ENCODE measurements at regions not wholly inside any gene's neighbourhood (a gene's known extent, or its start where the extent isn't known, plus 50 kb on each side); places are given as distances from the start of the nearest gene placed in this dataset.
"Not testable (repeated sequence)": the region's sequence is repeated elsewhere in the genome, so short reads cannot be mapped to it uniquely, and the experiment has no call there.

GRCh38 chr5:103718108-103718507, 155.5 kb upstream of the NUDT12 start:
- no peaks in the 10 kb centered on the region for H3K9me3 ChIP-seq (ENCODE audit: low read depth, low read length)
- TF ChIP-seq EZH2 (IDR thresholded peaks at IDR 0.05): no peak
- no peak for TF ChIP-seq POLR2AphosphoS5 (IDR thresholded peaks at IDR 0.05; ENCODE audit: borderline replicate concordance, low read depth, low read length)
- TF ChIP-seq FOXP2 (optimal IDR thresholded peaks at IDR 0.05; ENCODE audit: control extremely low read depth, extremely low read length, insufficient read depth): no peak
- H3K4me3 ChIP-seq: no peak overlapping the region
- H3K36me3 ChIP-seq (ENCODE audit: insufficient read depth, low read length): no peaks in the 10 kb centered on the region
- DNase-seq (ENCODE audit: low read depth, low spot score): no peak
- H3K27ac ChIP-seq: no peak overlapping the region
- no peak overlapping the region for H3K9ac ChIP-seq (ENCODE audit: insufficient read length)

GRCh38 chr5:103708601-103709000, 146.0 kb upstream of the NUDT12 start:
- Histone ChIP-seq H3K9me3 (ENCODE audit: low read depth, low read length) (no peaks in the 10 kb centered on the region), H3K4me3 (no peak overlapping the region)
- TF ChIP-seq EZH2 (IDR thresholded peaks at IDR 0.05): no peak

DNA sequence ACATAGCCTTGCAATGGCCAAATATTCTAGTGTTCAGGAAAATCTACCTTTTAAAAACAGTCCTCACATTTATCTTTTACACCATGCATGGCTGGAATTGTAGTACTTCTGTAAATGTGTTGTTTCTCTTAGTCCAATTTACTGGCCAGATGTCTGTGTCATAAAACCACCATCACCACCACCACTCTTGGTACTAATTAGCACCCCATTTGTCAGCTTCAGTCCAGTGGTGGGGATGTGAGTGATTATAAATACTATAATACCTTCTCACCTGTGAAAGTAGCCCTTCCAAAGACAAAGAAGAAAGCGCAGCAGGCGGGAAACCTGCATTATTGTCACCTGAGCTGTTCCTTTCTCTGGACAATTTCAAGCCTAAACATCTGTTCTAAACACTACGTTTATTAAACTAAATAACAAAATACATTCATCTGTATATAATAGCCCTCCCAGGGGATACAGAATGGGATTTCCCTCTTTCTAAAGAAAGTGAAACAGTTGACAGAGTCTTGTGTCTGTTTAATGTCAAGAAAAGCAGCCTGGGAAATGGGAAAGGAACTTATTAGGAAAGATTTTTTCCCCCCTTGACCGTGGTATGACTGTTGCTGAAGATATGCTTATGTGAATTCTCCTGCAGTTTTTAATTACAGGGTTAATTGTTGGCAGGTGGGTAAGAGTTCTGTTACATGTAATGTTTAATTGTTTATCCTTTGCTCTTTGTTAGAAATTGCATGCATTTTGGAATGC, 144.5 kb upstream of the NUDT12 start:
- Histone ChIP-seq H3K9ac (ENCODE audit: insufficient read length) (no peak overlapping the region), H3K4me3 (no peak overlapping the region), H3K27ac (no peak overlapping the region), H3K36me3 (ENCODE audit: insufficient read depth, low read length) (no peaks in the 10 kb centered on the region), H3K9me3 (ENCODE audit: low read depth, low read length) (no peaks in the 10 kb centered on the region)
- TF ChIP-seq EZH2 (IDR thresholded peaks at IDR 0.05): no peak
- no peak for TF ChIP-seq POLR2AphosphoS5 (IDR thresholded peaks at IDR 0.05; ENCODE audit: borderline replicate concordance, low read depth, low read length)
- TF ChIP-seq FOXP2 (optimal IDR thresholded peaks at IDR 0.05; ENCODE audit: control extremely low read depth, extremely low read length, insufficient read depth): no peak
- DNase-seq (ENCODE audit: low read depth, low spot score): no peak

More at GRCh38 chr5:103708601-103709000, 146.0 kb upstream of the NUDT12 start:
- Histone ChIP-seq H3K36me3 (ENCODE audit: insufficient read depth, low read length) (no peaks in the 10 kb centered on the region), H3K27ac (no peak overlapping the region), H3K9ac (ENCODE audit: insufficient read length) (no peak overlapping the region)
- DNase-seq (ENCODE audit: low read depth, low spot score): no peak

- Histone ChIP-seq H3K9me3 (ENCODE audit: low read depth, low read length) (no peaks in the 10 kb centered on the region), H3K27ac (no peak overlapping the region), H3K9ac (ENCODE audit: insufficient read length) (no peak overlapping the region), H3K4me3 (no peak overlapping the region), H3K36me3 (ENCODE audit: insufficient read depth, low read length) (no peaks in the 10 kb centered on the region)
- no peak for TF ChIP-seq FOXP2 (optimal IDR thresholded peaks at IDR 0.05; ENCODE audit: control extremely low read depth, extremely low read length, insufficient read depth)
- no peak for TF ChIP-seq POLR2AphosphoS5 (IDR thresholded peaks at IDR 0.05; ENCODE audit: borderline replicate concordance, low read depth, low read length)
- TF ChIP-seq EZH2 (IDR thresholded peaks at IDR 0.05): no peak
- DNase-seq (ENCODE audit: low read depth, low spot score): no peak
Observed at GRCh38 chr5:103703617-103704016, 141.0 kb upstream of the NUDT12 start.

DNA sequence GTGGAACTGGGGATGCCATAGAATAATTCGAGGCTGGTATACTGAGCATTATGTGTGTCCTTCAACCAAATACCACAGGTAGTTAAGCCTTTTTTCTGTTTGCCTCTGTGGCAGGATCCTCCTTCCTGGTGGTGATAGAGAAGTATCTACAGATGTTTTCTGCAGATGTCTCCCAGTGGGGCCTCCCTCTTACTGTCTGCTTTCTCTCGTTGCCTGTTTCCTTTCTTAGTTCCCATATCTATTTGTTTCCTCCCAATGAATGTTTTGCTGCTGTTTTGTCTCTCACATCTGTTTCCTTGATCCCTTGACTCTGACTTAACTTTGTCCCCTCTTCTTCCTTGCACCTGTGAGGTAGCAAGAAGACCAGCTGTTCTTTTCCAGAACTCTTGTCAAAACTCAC, 130.9 kb upstream of the NUDT12 start:
- Histone ChIP-seq H3K36me3 (ENCODE audit: insufficient read depth, low read length) (no peaks in the 10 kb centered on the region), H3K9me3 (ENCODE audit: low read depth, low read length) (no peaks in the 10 kb centered on the region), H3K27ac (no peak overlapping the region), H3K9ac (ENCODE audit: insufficient read length) (no peak overlapping the region), H3K4me3 (no peak overlapping the region)
- TF ChIP-seq EZH2 (IDR thresholded peaks at IDR 0.05): no peak
- TF ChIP-seq FOXP2 (optimal IDR thresholded peaks at IDR 0.05; ENCODE audit: control extremely low read depth, extremely low read length, insufficient read depth): no peak
- no peak for TF ChIP-seq POLR2AphosphoS5 (IDR thresholded peaks at IDR 0.05; ENCODE audit: borderline replicate concordance, low read depth, low read length)
- DNase-seq (ENCODE audit: low read depth, low spot score): no peak

DNA sequence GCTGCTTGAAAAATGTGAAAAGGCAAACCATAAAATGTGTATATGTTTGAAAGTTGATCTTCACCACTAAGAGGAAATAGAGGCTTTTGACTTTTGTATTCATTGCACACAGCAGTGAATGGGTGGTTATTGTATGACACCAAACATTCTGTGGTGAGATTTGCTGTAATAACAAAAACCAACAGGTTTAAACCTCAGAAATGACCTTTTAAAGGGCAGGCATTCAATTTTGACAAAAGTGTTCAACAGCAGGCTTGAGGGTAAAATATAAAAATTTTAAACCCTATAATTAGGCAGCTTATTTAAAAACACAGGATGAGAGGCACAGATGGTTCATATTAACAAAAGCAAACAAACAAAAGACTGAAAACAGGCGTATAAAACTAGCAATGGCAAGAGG, 128.1 kb upstream of the NUDT12 start:
- Histone ChIP-seq H3K27ac (no peak overlapping the region), H3K9me3 (ENCODE audit: low read depth, low read length) (no peaks in the 10 kb centered on the region), H3K9ac (ENCODE audit: insufficient read length) (no peak overlapping the region), H3K36me3 (ENCODE audit: insufficient read depth, low read length) (no peaks in the 10 kb centered on the region), H3K4me3 (no peak overlapping the region)
- TF ChIP-seq POLR2AphosphoS5 (IDR thresholded peaks at IDR 0.05; ENCODE audit: borderline replicate concordance, low read depth, low read length) (no peak), EZH2 (IDR thresholded peaks at IDR 0.05) (no peak), FOXP2 (optimal IDR thresholded peaks at IDR 0.05; ENCODE audit: control extremely low read depth, extremely low read length, insufficient read depth) (no peak)
- no peak for DNase-seq (ENCODE audit: low read depth, low spot score)

- Histone ChIP-seq H3K36me3 (ENCODE audit: insufficient read depth, low read length) (no peaks in the 10 kb centered on the region), H3K9me3 (ENCODE audit: low read depth, low read length) (no peaks in the 10 kb centered on the region), H3K4me3 (no peak overlapping the region), H3K9ac (ENCODE audit: insufficient read length) (no peak overlapping the region), H3K27ac (no peak overlapping the region)
- DNase-seq (ENCODE audit: low read depth, low spot score): no peak
- TF ChIP-seq FOXP2 (optimal IDR thresholded peaks at IDR 0.05; ENCODE audit: control extremely low read depth, extremely low read length, insufficient read depth): no peak
- no peak for TF ChIP-seq POLR2AphosphoS5 (IDR thresholded peaks at IDR 0.05; ENCODE audit: borderline replicate concordance, low read depth, low read length)
- TF ChIP-seq EZH2 (IDR thresholded peaks at IDR 0.05): no peak
Observed at GRCh38 chr5:103679873-103680272, 117.3 kb upstream of the NUDT12 start.

DNA sequence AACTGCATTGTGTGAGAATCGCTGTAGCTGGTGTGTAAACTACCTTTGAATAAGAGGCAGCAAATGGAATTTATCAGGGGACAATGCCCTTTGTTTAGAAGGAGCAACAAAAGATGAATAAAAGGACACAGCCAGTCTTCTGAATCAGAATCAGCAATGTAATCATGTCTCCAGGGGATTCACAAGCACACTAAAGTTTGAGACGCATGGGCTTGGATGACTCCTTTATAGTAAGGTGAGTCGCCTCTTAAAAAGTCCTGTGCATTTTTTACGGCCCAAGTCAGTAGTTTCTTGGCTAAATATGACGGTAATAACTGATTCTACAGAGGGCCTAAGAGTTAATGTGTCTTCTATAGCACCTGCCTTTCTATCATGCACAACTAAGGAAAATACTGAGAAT, 113.6 kb upstream of the NUDT12 start:
- DNase-seq (ENCODE audit: low read depth, low spot score); H3K9me3 ChIP-seq (ENCODE audit: low read depth, low read length); H3K9ac ChIP-seq (ENCODE audit: insufficient read length); H3K4me3 ChIP-seq; H3K27ac ChIP-seq; H3K36me3 ChIP-seq (ENCODE audit: insufficient read depth, low read length): not testable (repeated sequence)

DNA sequence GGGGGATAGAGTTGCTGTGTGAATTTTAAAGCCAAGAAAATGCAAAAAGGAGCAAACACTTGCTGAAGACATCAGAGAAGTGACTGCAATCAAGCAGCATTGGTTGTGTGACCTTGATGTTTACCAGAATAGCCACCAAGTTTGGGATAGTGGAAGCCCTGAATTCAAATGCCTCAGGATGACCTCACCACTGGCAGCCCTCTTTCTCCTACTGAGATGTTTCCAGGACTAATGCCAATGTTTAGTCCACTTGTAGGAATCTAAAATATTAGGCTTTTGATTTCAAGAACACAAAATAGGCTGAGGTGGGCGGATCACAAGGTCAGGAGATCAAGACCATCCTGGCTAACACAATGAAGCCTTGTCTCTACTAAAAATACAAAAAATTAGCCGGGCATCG, 112.2 kb upstream of the NUDT12 start:
- H3K4me3 ChIP-seq: no peak overlapping the region
- TF ChIP-seq EZH2 (IDR thresholded peaks at IDR 0.05): no peak
- TF ChIP-seq FOXP2 (optimal IDR thresholded peaks at IDR 0.05; ENCODE audit: control extremely low read depth, extremely low read length, insufficient read depth): no peak
- no peak for TF ChIP-seq POLR2AphosphoS5 (IDR thresholded peaks at IDR 0.05; ENCODE audit: borderline replicate concordance, low read depth, low read length)
- no peak overlapping the region for H3K27ac ChIP-seq
- H3K9ac ChIP-seq (ENCODE audit: insufficient read length): no peak overlapping the region
- H3K36me3 ChIP-seq (ENCODE audit: insufficient read depth, low read length): no peaks in the 10 kb centered on the region
- no peaks in the 10 kb centered on the region for H3K9me3 ChIP-seq (ENCODE audit: low read depth, low read length)
- no peak for DNase-seq (ENCODE audit: low read depth, low spot score)

Data from SK-N-MC (cell line).